WTC11 (cell line): ENCODE measurements at regions not wholly inside any gene's neighbourhood (a gene's known extent, or its start where the extent isn't known, plus 50 kb on each side); places are given as distances from the start of the nearest gene placed in this dataset.

Source experiments
- ATAC-seq: fragments of 200-7000 bp; cut with Tn5 transposase; 2 replicates; pipeline ENCODE4 v1.10.0; 2021; ENCODE audit warnings: mild to moderate bottlenecking, moderate library complexity
- CTCF ChIA-PET: fragments of 300-600 bp; sonication (Branson Sonifier 250); formaldehyde crosslinking; loops from one replicate; lab custom pipeline; 2021; ENCODE audit warnings: antibody characterized with exemption; lab: Charles Lee
- POLR2A ChIA-PET: fragments of 350-600 bp; sonication (Branson Sonifier 250); formaldehyde crosslinking; loops from one replicate; lab custom pipeline; 2021; ENCODE audit warnings: antibody characterized with exemption; lab: Charles Lee
- DNase-seq: peaks from one replicate; pipeline ENCODE4 v3.0.0; 2021; ENCODE audit warnings: low spot score
- H3K27ac Mint-ChIP-seq: 2 replicates; pipeline ENCODE4 v1.8.0; 2021; ENCODE audit warnings: mixed read lengths
- H3K27me3 Mint-ChIP-seq: 2 replicates; pipeline ENCODE4 v1.8.0; 2021; ENCODE audit warnings: low read depth, mild to moderate bottlenecking, moderate library complexity, mixed read lengths
- H3K36me3 Mint-ChIP-seq: 2 replicates; pipeline ENCODE4 v1.8.0; 2021; ENCODE audit warnings: mixed read lengths
- H3K4me1 Mint-ChIP-seq: 2 replicates; pipeline ENCODE4 v1.8.0; 2022; ENCODE audit warnings: mixed read lengths
- H3K4me3 Mint-ChIP-seq: 2 replicates; pipeline ENCODE4 v1.8.0; 2021; ENCODE audit warnings: mild to moderate bottlenecking, moderate library complexity, mixed read lengths
- H3K9me3 Mint-ChIP-seq: 2 replicates; pipeline ENCODE4 v1.8.0; 2021; ENCODE audit warnings: mixed read lengths
- ARID4B ChIP-seq: sonication (generic); formaldehyde crosslinking; IDR thresholded peaks from 2 replicates; pipeline ENCODE4 v1.8.0; 2023; ENCODE audit warnings: missing genetic modification reagents, mild to moderate bottlenecking, borderline replicate concordance
- ATF1 ChIP-seq: sonication (generic); formaldehyde crosslinking; IDR thresholded peaks from 2 replicates; pipeline ENCODE4 v1.8.1; 2023; ENCODE audit warnings: mild to moderate bottlenecking, moderate library complexity, missing genetic modification reagents
- CREM ChIP-seq: sonication (generic); formaldehyde crosslinking; IDR thresholded peaks from 2 replicates; pipeline ENCODE4 v1.8.1; 2022; ENCODE audit warnings: mild to moderate bottlenecking, missing genetic modification reagents, moderate library complexity
- FOXJ3 ChIP-seq: sonication (generic); formaldehyde crosslinking; IDR thresholded peaks from 2 replicates; pipeline ENCODE4 v1.9.0; 2021; ENCODE audit warnings: missing genetic modification reagents, mild to moderate bottlenecking, borderline replicate concordance
- GRHL2 ChIP-seq: fragments of 250-450 bp; sonication (Bioruptor Pico); IDR thresholded peaks from 2 replicates; pipeline ENCODE4 v1.8.0; 2022; ENCODE audit warnings: mild to moderate bottlenecking, moderate library complexity; ENCODE audit not compliant: insufficient replicate concordance, severe bottlenecking
- MAX ChIP-seq: sonication (generic); formaldehyde crosslinking; IDR thresholded peaks from 2 replicates; pipeline ENCODE4 v1.8.0; 2022; ENCODE audit warnings: mild to moderate bottlenecking, missing genetic modification reagents
- NFATC4 ChIP-seq: fragments of 250-450 bp; sonication (Bioruptor Pico); IDR thresholded peaks from 2 replicates; pipeline ENCODE4 v1.9.0; 2021; ENCODE audit warnings: mild to moderate bottlenecking
- NFYB ChIP-seq: sonication (generic); formaldehyde crosslinking; conservative IDR thresholded peaks from 2 replicates; pipeline ENCODE4 v1.8.0; 2022; ENCODE audit warnings: low read depth, missing genetic modification reagents
- RORB ChIP-seq: fragments of 250-450 bp; sonication (Bioruptor Pico); IDR thresholded peaks from 2 replicates; pipeline ENCODE4 v1.9.0; 2021; ENCODE audit warnings: mild to moderate bottlenecking
- SMAD3 ChIP-seq: sonication (generic); formaldehyde crosslinking; IDR thresholded peaks from 2 replicates; pipeline ENCODE4 v1.8.0; 2022; ENCODE audit warnings: missing genetic modification reagents, mild to moderate bottlenecking, borderline replicate concordance
- SP1 ChIP-seq: sonication (generic); formaldehyde crosslinking; conservative IDR thresholded peaks from 2 replicates; pipeline ENCODE4 v1.8.1; 2022; ENCODE audit warnings: missing genetic modification reagents
- STAT6 ChIP-seq: sonication (generic); formaldehyde crosslinking; conservative IDR thresholded peaks from 2 replicates; pipeline ENCODE4 v1.8.1; 2023; ENCODE audit warnings: mild to moderate bottlenecking, low read depth, missing genetic modification reagents, moderate library complexity
- USF2 ChIP-seq: sonication (generic); formaldehyde crosslinking; IDR thresholded peaks from 2 replicates; pipeline ENCODE4 v1.8.1; 2023; ENCODE audit warnings: mild to moderate bottlenecking, missing genetic modification reagents, moderate library complexity
- ZBTB21 ChIP-seq: sonication (generic); formaldehyde crosslinking; IDR thresholded peaks from 2 replicates; pipeline ENCODE4 v1.8.1; 2023; ENCODE audit warnings: mild to moderate bottlenecking, missing genetic modification reagents, borderline replicate concordance
- TF ChIP-seq, protein P1 (sequence below): sonication (generic); formaldehyde crosslinking; IDR thresholded peaks from 2 replicates; pipeline ENCODE4 v1.8.0; 2022; ENCODE audit warnings: mild to moderate bottlenecking, missing genetic modification reagents
- TF ChIP-seq, protein P2 (sequence below): sonication (generic); formaldehyde crosslinking; IDR thresholded peaks from 2 replicates; pipeline ENCODE4 v1.8.0; 2022; ENCODE audit warnings: mild to moderate bottlenecking, missing genetic modification reagents
- TF ChIP-seq, protein P3 (sequence below): sonication (generic); formaldehyde crosslinking; IDR thresholded peaks from 2 replicates; pipeline ENCODE4 v1.8.1; 2023; ENCODE audit warnings: mild to moderate bottlenecking, missing genetic modification reagents, moderate library complexity
- TF ChIP-seq, protein P4 (sequence below): sonication (generic); formaldehyde crosslinking; IDR thresholded peaks from 2 replicates; pipeline ENCODE4 v1.8.1; 2022; ENCODE audit warnings: mild to moderate bottlenecking, missing genetic modification reagents, moderate library complexity, borderline replicate concordance
- TF ChIP-seq, protein P5 (sequence below): fragments of 200-600 bp; IDR thresholded peaks from 2 replicates; pipeline ENCODE4 v1.8.0; 2022; ENCODE audit warnings: antibody characterized with exemption

GRCh38 chr5:172573120-172573882 lies 67.8 kb upstream of the NEURL1B start (continued):
- TF ChIP-seq STAT6 (CRISPR knock-in tag) (no peak), RORB (CRISPR knock-in tag) (no peak), SP1 (no peak), GRHL2 (no peak), USF2 (peak; percentile 88), NFYB (CRISPR knock-in tag) (peak; percentile 56)
- TF ChIP-seq, protein P1, sequence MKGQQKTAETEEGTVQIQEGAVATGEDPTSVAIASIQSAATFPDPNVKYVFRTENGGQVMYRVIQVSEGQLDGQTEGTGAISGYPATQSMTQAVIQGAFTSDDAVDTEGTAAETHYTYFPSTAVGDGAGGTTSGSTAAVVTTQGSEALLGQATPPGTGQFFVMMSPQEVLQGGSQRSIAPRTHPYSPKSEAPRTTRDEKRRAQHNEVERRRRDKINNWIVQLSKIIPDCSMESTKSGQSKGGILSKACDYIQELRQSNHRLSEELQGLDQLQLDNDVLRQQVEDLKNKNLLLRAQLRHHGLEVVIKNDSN (CRISPR knock-in tag) = peak; percentile 76
- TF ChIP-seq, all 79 proteins: peak for 3

- no peak for ATAC-seq
- H3K27me3 Mint-ChIP-seq = peaks cover 14% of the 10 kb centered on the region
- TF ChIP-seq, protein P2, sequence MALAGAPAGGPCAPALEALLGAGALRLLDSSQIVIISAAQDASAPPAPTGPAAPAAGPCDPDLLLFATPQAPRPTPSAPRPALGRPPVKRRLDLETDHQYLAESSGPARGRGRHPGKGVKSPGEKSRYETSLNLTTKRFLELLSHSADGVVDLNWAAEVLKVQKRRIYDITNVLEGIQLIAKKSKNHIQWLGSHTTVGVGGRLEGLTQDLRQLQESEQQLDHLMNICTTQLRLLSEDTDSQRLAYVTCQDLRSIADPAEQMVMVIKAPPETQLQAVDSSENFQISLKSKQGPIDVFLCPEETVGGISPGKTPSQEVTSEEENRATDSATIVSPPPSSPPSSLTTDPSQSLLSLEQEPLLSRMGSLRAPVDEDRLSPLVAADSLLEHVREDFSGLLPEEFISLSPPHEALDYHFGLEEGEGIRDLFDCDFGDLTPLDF = no peak
- TF ChIP-seq SMAD3 (no peak), ARID4B (no peak), ZBTB21 (CRISPR knock-in tag) (no peak), FOXJ3 (CRISPR knock-in tag) (no peak), CREM (no peak), ATF1 (CRISPR knock-in tag) (no peak), MAX (no peak), NFATC4 (no peak)
- TF ChIP-seq, protein P3, sequence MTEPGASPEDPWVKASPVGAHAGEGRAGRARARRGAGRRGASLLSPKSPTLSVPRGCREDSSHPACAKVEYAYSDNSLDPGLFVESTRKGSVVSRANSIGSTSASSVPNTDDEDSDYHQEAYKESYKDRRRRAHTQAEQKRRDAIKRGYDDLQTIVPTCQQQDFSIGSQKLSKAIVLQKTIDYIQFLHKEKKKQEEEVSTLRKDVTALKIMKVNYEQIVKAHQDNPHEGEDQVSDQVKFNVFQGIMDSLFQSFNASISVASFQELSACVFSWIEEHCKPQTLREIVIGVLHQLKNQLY (CRISPR knock-in tag) = no peak
- TF ChIP-seq, protein P4, sequence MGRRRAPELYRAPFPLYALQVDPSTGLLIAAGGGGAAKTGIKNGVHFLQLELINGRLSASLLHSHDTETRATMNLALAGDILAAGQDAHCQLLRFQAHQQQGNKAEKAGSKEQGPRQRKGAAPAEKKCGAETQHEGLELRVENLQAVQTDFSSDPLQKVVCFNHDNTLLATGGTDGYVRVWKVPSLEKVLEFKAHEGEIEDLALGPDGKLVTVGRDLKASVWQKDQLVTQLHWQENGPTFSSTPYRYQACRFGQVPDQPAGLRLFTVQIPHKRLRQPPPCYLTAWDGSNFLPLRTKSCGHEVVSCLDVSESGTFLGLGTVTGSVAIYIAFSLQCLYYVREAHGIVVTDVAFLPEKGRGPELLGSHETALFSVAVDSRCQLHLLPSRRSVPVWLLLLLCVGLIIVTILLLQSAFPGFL (CRISPR knock-in tag) = no peak
- TF ChIP-seq, protein P5, sequence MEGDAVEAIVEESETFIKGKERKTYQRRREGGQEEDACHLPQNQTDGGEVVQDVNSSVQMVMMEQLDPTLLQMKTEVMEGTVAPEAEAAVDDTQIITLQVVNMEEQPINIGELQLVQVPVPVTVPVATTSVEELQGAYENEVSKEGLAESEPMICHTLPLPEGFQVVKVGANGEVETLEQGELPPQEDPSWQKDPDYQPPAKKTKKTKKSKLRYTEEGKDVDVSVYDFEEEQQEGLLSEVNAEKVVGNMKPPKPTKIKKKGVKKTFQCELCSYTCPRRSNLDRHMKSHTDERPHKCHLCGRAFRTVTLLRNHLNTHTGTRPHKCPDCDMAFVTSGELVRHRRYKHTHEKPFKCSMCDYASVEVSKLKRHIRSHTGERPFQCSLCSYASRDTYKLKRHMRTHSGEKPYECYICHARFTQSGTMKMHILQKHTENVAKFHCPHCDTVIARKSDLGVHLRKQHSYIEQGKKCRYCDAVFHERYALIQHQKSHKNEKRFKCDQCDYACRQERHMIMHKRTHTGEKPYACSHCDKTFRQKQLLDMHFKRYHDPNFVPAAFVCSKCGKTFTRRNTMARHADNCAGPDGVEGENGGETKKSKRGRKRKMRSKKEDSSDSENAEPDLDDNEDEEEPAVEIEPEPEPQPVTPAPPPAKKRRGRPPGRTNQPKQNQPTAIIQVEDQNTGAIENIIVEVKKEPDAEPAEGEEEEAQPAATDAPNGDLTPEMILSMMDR = no peak
Measured at GRCh38 chr5:172572440-172572839, 68.6 kb upstream of the NEURL1B start.

More at GRCh38 chr5:172572440-172572839, 68.6 kb upstream of the NEURL1B start:
- Mint-ChIP-seq H3K36me3 (no peaks in the 10 kb centered on the region), H3K27ac (no peak overlapping the region), H3K9me3 (peaks cover 4% of the 10 kb centered on the region; the same call in 1 of the 2 replicates), H3K4me1 (peaks cover 42% of the 10 kb centered on the region), H3K4me3 (no peak overlapping the region)
- ChIA-PET CTCF (interaction anchor here (1.7 to 2.4 kb wide), 2 partner anchors 14 to 93 kb away, joined by 6 to 9 read pairs; no protein-coding TSS in a partner anchor), POLR2A (no interaction called here)
- no peak for DNase-seq
